ENCODE measurements at regions not wholly inside any gene's neighbourhood (a gene's known extent, or its start where the extent isn't known, plus 50 kb on each side); places are given as distances from the start of the nearest gene placed in this dataset.

DNA sequence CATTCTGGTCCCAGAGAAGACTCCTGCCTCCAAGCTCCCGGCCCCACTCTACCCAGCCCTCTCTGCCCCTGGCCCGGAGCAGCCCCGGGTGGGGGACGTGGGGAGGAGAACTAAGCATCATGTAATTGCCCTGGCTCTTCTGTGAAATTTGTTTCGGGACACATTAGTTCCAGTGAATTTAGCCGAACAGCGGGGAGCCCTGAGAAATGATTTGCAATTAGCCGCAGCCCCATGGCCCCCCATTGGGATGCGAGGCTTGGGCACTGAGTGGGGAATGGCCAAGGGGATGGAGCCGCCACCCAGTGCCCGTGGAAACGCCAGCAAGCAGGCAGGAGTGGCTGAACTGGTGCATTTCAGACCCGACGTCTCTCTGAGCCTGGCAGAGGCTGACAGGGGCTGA is 173.9 kb upstream of the LHX5 start:
- Histone ChIP-seq H3K9me3 (ENCODE audit: control insufficient read depth in 3 of 3, low read length in 3 of 3) (no peaks in the 10 kb centered on the region), H3K36me3 (ENCODE audit: control insufficient read depth in 3 of 3, insufficient read depth in 3 of 3, low read length in 3 of 3) (no peaks in the 10 kb centered on the region), H3K9ac (ENCODE audit: low read depth in 1 of 3, low read length in 3 of 3) (no peak overlapping the region), H3K27me3 (ENCODE audit: control insufficient read depth in 3 of 3, insufficient read depth in 3 of 3, low read length in 3 of 3) (peaks cover 25 to 45% (median 30%) of the 10 kb centered on the region in 3 donors), H3K27ac (ENCODE audit: low read depth, low read length) (no peak overlapping the region), H3K4me3 (ENCODE audit: low read length in 3 of 3) (no peak overlapping the region), H3K4me1 (ENCODE audit: control insufficient read depth in 3 of 3, insufficient read depth in 3 of 3, low read length in 3 of 3) (no peaks in the 10 kb centered on the region)

DNA sequence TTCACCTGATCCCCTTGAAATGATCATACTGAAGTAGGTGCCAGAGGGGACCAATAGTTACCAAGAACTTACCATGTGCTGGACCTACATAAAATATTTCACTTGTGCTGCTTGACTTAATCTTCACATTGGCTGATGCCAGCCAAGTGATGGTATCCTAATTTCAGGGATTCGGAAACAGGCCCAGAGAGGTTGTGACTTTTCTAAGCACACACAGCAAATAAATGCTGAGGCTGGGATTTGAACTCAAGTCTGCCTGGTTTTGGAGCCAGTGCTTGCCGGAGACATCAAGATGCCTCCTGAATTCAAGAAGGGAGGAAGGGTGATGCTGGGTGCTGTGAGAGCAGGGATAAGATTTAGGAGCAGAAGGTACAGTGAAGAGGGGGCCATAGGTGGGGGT is 173.5 kb upstream of the LHX5 start:
- Histone ChIP-seq H3K27me3 (ENCODE audit: control insufficient read depth in 3 of 3, insufficient read depth in 3 of 3, low read length in 3 of 3) (peaks cover 25 to 48% (median 30%) of the 10 kb centered on the region in 3 donors), H3K36me3 (ENCODE audit: control insufficient read depth in 3 of 3, insufficient read depth in 3 of 3, low read length in 3 of 3) (no peaks in the 10 kb centered on the region), H3K27ac (ENCODE audit: low read depth, low read length) (no peak overlapping the region), H3K9me3 (ENCODE audit: control insufficient read depth in 3 of 3, low read length in 3 of 3) (no peaks in the 10 kb centered on the region), H3K4me3 (ENCODE audit: low read length in 3 of 3) (no peak overlapping the region), H3K4me1 (ENCODE audit: control insufficient read depth in 3 of 3, insufficient read depth in 3 of 3, low read length in 3 of 3) (no peaks in the 10 kb centered on the region), H3K9ac (ENCODE audit: low read depth in 1 of 3, low read length in 3 of 3) (no peak overlapping the region)

GRCh38 chr12:113643177-113643974 is 171.7 kb upstream of the LHX5 start:
- no peaks in the 10 kb centered on the region for H3K4me1 ChIP-seq (ENCODE audit: control insufficient read depth in 3 of 3, insufficient read depth in 3 of 3, low read length in 3 of 3)
- H3K27ac ChIP-seq (ENCODE audit: low read depth, low read length) = no peak overlapping the region
- peaks cover 0 to 2% (median 0%) of the 10 kb centered on the region in 3 donors for H3K9me3 ChIP-seq (ENCODE audit: control insufficient read depth in 3 of 3, low read length in 3 of 3)
- H3K4me3 ChIP-seq (ENCODE audit: low read length in 3 of 3) = no peak overlapping the region
- peaks cover 38 to 55% (median 40%) of the 10 kb centered on the region in 3 donors for H3K27me3 ChIP-seq (ENCODE audit: control insufficient read depth in 3 of 3, insufficient read depth in 3 of 3, low read length in 3 of 3)
- H3K36me3 ChIP-seq (ENCODE audit: control insufficient read depth in 3 of 3, insufficient read depth in 3 of 3, low read length in 3 of 3) = no peaks in the 10 kb centered on the region
- H3K9ac ChIP-seq (ENCODE audit: low read depth in 1 of 3, low read length in 3 of 3) = no peak overlapping the region

- Histone ChIP-seq H3K4me1 (ENCODE audit: control insufficient read depth in 3 of 3, insufficient read depth in 3 of 3, low read length in 3 of 3) (no peaks in the 10 kb centered on the region), H3K36me3 (ENCODE audit: control insufficient read depth in 3 of 3, insufficient read depth in 3 of 3, low read length in 3 of 3) (no peaks in the 10 kb centered on the region), H3K27ac (ENCODE audit: low read depth, low read length) (no peak overlapping the region), H3K9ac (ENCODE audit: low read depth in 1 of 3, low read length in 3 of 3) (no peak overlapping the region), H3K4me3 (ENCODE audit: low read length in 3 of 3) (no peak overlapping the region), H3K27me3 (ENCODE audit: control insufficient read depth in 3 of 3, insufficient read depth in 3 of 3, low read length in 3 of 3) (peaks cover 38 to 55% (median 40%) of the 10 kb centered on the region in 3 donors), H3K9me3 (ENCODE audit: control insufficient read depth in 3 of 3, low read length in 3 of 3) (peaks cover 0 to 2% (median 0%) of the 10 kb centered on the region in 3 donors)
Observed at GRCh38 chr12:113642672-113643071, 171.0 kb upstream of the LHX5 start.

GRCh38 chr12:113642216-113642615 is 170.5 kb upstream of the LHX5 start:
- H3K4me3 ChIP-seq (ENCODE audit: low read length in 3 of 3) = no peak overlapping the region
- H3K27me3 ChIP-seq (ENCODE audit: control insufficient read depth in 3 of 3, insufficient read depth in 3 of 3, low read length in 3 of 3) = peaks cover 38 to 55% (median 38%) of the 10 kb centered on the region in 3 donors
- H3K36me3 ChIP-seq (ENCODE audit: control insufficient read depth in 3 of 3, insufficient read depth in 3 of 3, low read length in 3 of 3) = no peaks in the 10 kb centered on the region
- H3K4me1 ChIP-seq (ENCODE audit: control insufficient read depth in 3 of 3, insufficient read depth in 3 of 3, low read length in 3 of 3) = no peaks in the 10 kb centered on the region
- no peak overlapping the region for H3K9ac ChIP-seq (ENCODE audit: low read depth in 1 of 3, low read length in 3 of 3)
- H3K27ac ChIP-seq (ENCODE audit: low read depth, low read length) = no peak overlapping the region
- H3K9me3 ChIP-seq (ENCODE audit: control insufficient read depth in 3 of 3, low read length in 3 of 3) = peaks cover 0 to 2% (median 0%) of the 10 kb centered on the region in 3 donors

DNA sequence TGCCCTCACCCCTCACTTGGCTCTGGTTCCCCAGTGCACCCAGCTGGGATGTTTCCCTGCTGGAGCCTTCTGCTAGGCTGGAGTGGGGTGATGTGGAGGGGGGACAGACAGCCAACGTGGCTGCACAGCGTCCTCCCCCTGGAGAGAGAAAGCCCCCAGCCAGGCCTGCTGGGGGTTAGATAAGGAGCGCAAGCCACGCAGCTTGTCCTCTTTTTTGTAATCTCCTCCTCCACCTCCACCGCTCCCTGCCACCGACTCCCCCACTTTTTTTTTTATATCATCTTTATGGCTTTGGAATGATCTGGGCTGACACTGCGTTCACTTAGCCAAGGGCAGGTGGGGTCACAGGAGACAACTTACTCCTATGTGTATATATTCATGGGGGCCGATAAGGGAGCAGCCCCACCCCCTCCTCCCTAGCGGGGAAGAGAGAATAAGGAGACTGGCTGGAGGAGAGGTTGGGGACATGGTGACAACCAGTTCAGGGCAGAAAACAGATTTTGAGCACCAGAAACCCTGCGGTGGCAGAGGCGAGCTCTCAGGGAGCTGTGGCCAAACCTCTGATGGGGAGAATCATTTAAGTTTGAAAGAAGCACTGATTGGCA is 169.9 kb upstream of the LHX5 start:
- H3K27ac ChIP-seq (ENCODE audit: low read depth, low read length) = no peak overlapping the region
- H3K9me3 ChIP-seq (ENCODE audit: control insufficient read depth in 3 of 3, low read length in 3 of 3) = peaks cover 0 to 2% (median 0%) of the 10 kb centered on the region in 3 donors
- H3K4me3 ChIP-seq (ENCODE audit: low read length in 3 of 3) = no peak overlapping the region
- H3K27me3 ChIP-seq (ENCODE audit: control insufficient read depth in 3 of 3, insufficient read depth in 3 of 3, low read length in 3 of 3) = peaks cover 38 to 53% (median 39%) of the 10 kb centered on the region in 3 donors
- H3K36me3 ChIP-seq (ENCODE audit: control insufficient read depth in 3 of 3, insufficient read depth in 3 of 3, low read length in 3 of 3) = no peaks in the 10 kb centered on the region
- no peaks in the 10 kb centered on the region for H3K4me1 ChIP-seq (ENCODE audit: control insufficient read depth in 3 of 3, insufficient read depth in 3 of 3, low read length in 3 of 3)
- no peak overlapping the region for H3K9ac ChIP-seq (ENCODE audit: low read depth in 1 of 3, low read length in 3 of 3)

DNA sequence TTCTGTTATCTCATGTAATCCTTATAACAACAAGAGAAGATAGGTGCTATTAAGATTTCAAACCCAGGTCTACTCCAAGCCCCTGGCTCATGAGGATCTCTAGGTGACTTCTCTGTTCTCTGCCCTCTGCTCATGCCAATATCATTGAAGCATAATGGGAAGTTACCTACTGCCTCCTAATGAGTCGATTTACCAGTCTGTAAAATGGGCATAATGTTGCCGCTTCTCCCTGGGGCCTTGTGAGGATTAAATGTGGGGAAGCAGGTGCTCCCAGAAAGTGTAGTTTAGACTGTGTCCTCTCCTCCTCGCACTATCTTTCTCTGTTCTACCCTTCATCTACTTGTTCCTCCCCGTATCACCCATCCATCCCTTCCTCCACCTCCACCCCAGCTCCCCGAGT is 169.2 kb upstream of the LHX5 start:
- H3K4me1 ChIP-seq (ENCODE audit: control insufficient read depth in 3 of 3, insufficient read depth in 3 of 3, low read length in 3 of 3) = no peaks in the 10 kb centered on the region
- H3K27ac ChIP-seq (ENCODE audit: low read depth, low read length) = no peak overlapping the region
- no peaks in the 10 kb centered on the region for H3K36me3 ChIP-seq (ENCODE audit: control insufficient read depth in 3 of 3, insufficient read depth in 3 of 3, low read length in 3 of 3)
- peaks cover 0 to 2% (median 0%) of the 10 kb centered on the region in 3 donors for H3K9me3 ChIP-seq (ENCODE audit: control insufficient read depth in 3 of 3, low read length in 3 of 3)
- H3K9ac ChIP-seq (ENCODE audit: low read depth in 1 of 3, low read length in 3 of 3) = no peak overlapping the region
- no peak overlapping the region for H3K4me3 ChIP-seq (ENCODE audit: low read length in 3 of 3)
- peaks cover 33 to 51% (median 36%) of the 10 kb centered on the region in 3 donors for H3K27me3 ChIP-seq (ENCODE audit: control insufficient read depth in 3 of 3, insufficient read depth in 3 of 3, low read length in 3 of 3)

DNA sequence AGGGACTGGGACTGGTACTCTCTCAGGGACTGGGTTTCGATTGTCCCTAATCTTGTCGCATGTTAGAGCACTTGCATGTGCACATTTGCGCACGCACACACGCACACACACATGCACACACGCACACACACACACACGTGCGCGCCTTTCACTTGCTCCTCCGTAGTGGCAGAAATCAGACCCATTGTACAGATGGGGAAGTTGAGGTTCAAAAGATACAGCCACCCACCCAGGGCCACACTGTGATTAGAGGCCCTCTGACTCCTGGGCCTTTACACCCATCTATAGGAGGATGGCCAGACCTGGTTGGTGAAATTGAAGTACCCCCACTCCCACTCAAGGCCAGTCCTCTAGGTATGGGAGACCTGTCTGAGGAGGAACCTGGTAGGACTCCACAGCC is 167.8 kb upstream of the LHX5 start:
- Histone ChIP-seq H3K27me3 (ENCODE audit: control insufficient read depth in 3 of 3, insufficient read depth in 3 of 3, low read length in 3 of 3) (peaks cover 25 to 46% (median 30%) of the 10 kb centered on the region in 3 donors), H3K36me3 (ENCODE audit: control insufficient read depth in 3 of 3, insufficient read depth in 3 of 3, low read length in 3 of 3) (no peaks in the 10 kb centered on the region), H3K9me3 (ENCODE audit: control insufficient read depth in 3 of 3, low read length in 3 of 3) (peaks cover 0 to 2% (median 0%) of the 10 kb centered on the region in 3 donors), H3K27ac (ENCODE audit: low read depth, low read length) (no peak overlapping the region), H3K4me1 (ENCODE audit: control insufficient read depth in 3 of 3, insufficient read depth in 3 of 3, low read length in 3 of 3) (no peaks in the 10 kb centered on the region), H3K9ac (ENCODE audit: low read depth in 1 of 3, low read length in 3 of 3) (no peak overlapping the region), H3K4me3 (ENCODE audit: low read length in 3 of 3) (no peak overlapping the region)

DNA sequence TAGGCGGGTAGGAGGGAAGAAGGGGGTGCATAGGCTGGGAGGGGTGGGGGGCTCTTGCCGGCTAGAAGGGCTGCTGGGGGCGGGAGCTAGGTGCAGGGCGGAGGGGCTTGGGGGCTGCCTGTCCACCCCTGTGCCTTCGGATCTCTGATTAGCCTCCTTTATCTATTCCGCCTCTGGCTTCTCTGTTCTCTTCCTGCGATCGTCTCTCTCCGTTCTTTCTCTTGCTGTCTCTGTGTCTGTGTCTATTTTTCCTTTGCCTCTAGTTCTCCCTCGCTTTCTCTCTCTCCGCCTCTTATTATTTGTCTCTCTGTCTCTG is 166.7 kb upstream of the LHX5 start:
- no peak overlapping the region for H3K9ac ChIP-seq (ENCODE audit: low read depth in 1 of 3, low read length in 3 of 3)
- no peak overlapping the region for H3K27ac ChIP-seq (ENCODE audit: low read depth, low read length)
- H3K36me3 ChIP-seq (ENCODE audit: control insufficient read depth in 3 of 3, insufficient read depth in 3 of 3, low read length in 3 of 3) = no peaks in the 10 kb centered on the region
- peaks cover 25 to 44% (median 30%) of the 10 kb centered on the region in 3 donors for H3K27me3 ChIP-seq (ENCODE audit: control insufficient read depth in 3 of 3, insufficient read depth in 3 of 3, low read length in 3 of 3)
- H3K4me1 ChIP-seq (ENCODE audit: control insufficient read depth in 3 of 3, insufficient read depth in 3 of 3, low read length in 3 of 3) = no peaks in the 10 kb centered on the region
- peaks cover 0 to 2% (median 0%) of the 10 kb centered on the region in 3 donors for H3K9me3 ChIP-seq (ENCODE audit: control insufficient read depth in 3 of 3, low read length in 3 of 3)
- H3K4me3 ChIP-seq (ENCODE audit: low read length in 3 of 3) = no peak overlapping the region

GRCh38 chr12:113634982-113635381 is 163.3 kb upstream of the LHX5 start:
- H3K9ac ChIP-seq (ENCODE audit: low read depth in 1 of 3, low read length in 3 of 3) = no peak overlapping the region
- no peak overlapping the region for H3K4me3 ChIP-seq (ENCODE audit: low read length in 3 of 3)
- H3K27me3 ChIP-seq (ENCODE audit: control insufficient read depth in 3 of 3, insufficient read depth in 3 of 3, low read length in 3 of 3) = peaks cover 18 to 25% (median 18%) of the 10 kb centered on the region in 3 donors
- no peaks in the 10 kb centered on the region for H3K4me1 ChIP-seq (ENCODE audit: control insufficient read depth in 3 of 3, insufficient read depth in 3 of 3, low read length in 3 of 3)
- H3K9me3 ChIP-seq (ENCODE audit: control insufficient read depth in 3 of 3, low read length in 3 of 3) = peaks cover 5 to 6% (median 6%) of the 10 kb centered on the region in 3 donors
- no peaks in the 10 kb centered on the region for H3K36me3 ChIP-seq (ENCODE audit: control insufficient read depth in 3 of 3, insufficient read depth in 3 of 3, low read length in 3 of 3)
- H3K27ac ChIP-seq (ENCODE audit: low read depth, low read length) = no peak overlapping the region

All from skeletal muscle tissue (tissue), 3 donors.